Upper lobe of left lung (tissue), 6 donors: ENCODE measurements at regions not wholly inside any gene's neighbourhood (a gene's known extent, or its start where the extent isn't known, plus 50 kb on each side); places are given as distances from the start of the nearest gene placed in this dataset.
A peak's percentile ranks its signal among the peaks of the same experiment; 100 is the strongest.

Source experiments
- ATAC-seq, 2 donors: fragments of 200-7000 bp; cut with Tn5 transposase; one replicate each; pipeline ENCODE4 v1.9.1; 2022; ENCODE audit warnings: mild to moderate bottlenecking in 2 of 2, moderate library complexity in 2 of 2; ENCODE audit not compliant: low FRiP score in 2 of 2
- DNase-seq, 2 donors: peaks; one replicate each; pipeline ENCODE4 v3.0.0-alpha.2; 2019 to 2020
- H3K27ac ChIP-seq, 4 donors: fragments of 200-600 bp; sonication (generic); one replicate each; pipeline ENCODE4 v1.5.1; 2016 to 2019
- H3K27me3 ChIP-seq, 4 donors: fragments of 200-600 bp; sonication (generic); one replicate each; pipeline ENCODE4 v1.5.1; 2017 to 2019
- H3K36me3 ChIP-seq, 4 donors: fragments of 200-600 bp; sonication (generic); one replicate each; pipeline ENCODE4 v1.5.1; 2016 to 2019
- H3K4me1 ChIP-seq, 4 donors: fragments of 200-600 bp; sonication (generic); one replicate each; pipeline ENCODE4 v1.5.1; 2018 to 2019
- H3K4me3 ChIP-seq, 4 donors: fragments of 200-600 bp; sonication (generic); one replicate each; pipeline ENCODE4 v1.5.1; 2017 to 2019; ENCODE audit warnings: mild to moderate bottlenecking in 2 of 4, moderate library complexity in 1 of 4
- H3K9me3 ChIP-seq, 4 donors: fragments of 200-600 bp; sonication (generic); one replicate each; pipeline ENCODE4 v1.5.1; 2018 to 2019
- CTCF ChIP-seq, 6 experiments: fragments of 450-650 bp in 4 of 6; fragments of 200-600 bp in 2 of 6; sonication (generic) in 2 of 6; IDR thresholded peaks; one replicate each; pipeline ENCODE4 v1.5.1; 2016 to 2019; ENCODE audit warnings: antibody characterized with exemption in 6 of 6
- EP300 ChIP-seq, 4 donors: sonication (generic); formaldehyde crosslinking; IDR thresholded peaks; one replicate each; pipeline ENCODE4 v1.5.1; 2017; ENCODE audit warnings: antibody characterized with exemption in 4 of 4, control low read depth in 2 of 4
- POLR2A ChIP-seq, 4 donors: fragments of 450-650 bp; IDR thresholded peaks; one replicate each; pipeline ENCODE4 v1.5.1; 2016 to 2017; ENCODE audit warnings: antibody characterized with exemption in 4 of 4, mild to moderate bottlenecking in 2 of 4
- POLR2AphosphoS5 ChIP-seq, 2 donors: sonication (generic); formaldehyde crosslinking; IDR thresholded peaks; one replicate each; pipeline ENCODE4 v1.5.1; 2017; ENCODE audit warnings: antibody characterized with exemption in 2 of 2
- WGBS, 2 donors: methylation state at CpG; one replicate each; pipeline ENCODE4 v1.1.5; 2017 to 2018; 5-methylcytosine and 5-hydroxymethylcytosine counted together
- donor health status: DM: no; HTN: no; CAD: no; lungs with moderate emphysema.
- donor health status: DM: no; HTN: yes; CAD: no; lungs with severe emphysema.

GRCh38 chr2:5980450-5981190 lies 288.4 kb downstream of the SOX11 start:
- Histone ChIP-seq H3K9me3 (no peaks in the 10 kb centered on the region), H3K27ac (no peak overlapping the region), H3K4me1 (peaks cover 0 to 9% (median 0%) of the 10 kb centered on the region in 4 donors), H3K4me3 (no peak overlapping the region), H3K27me3 (no peaks in the 10 kb centered on the region), H3K36me3 (no peaks in the 10 kb centered on the region)
- ATAC-seq, result no peak
- 57 to 73% methylated on average over 13 to 16 of the region's 16 CpGs for WGBS, 2 donors
- DNase-seq, result no peak
- no peak for TF ChIP-seq EP300 (IDR thresholded peaks at IDR 0.05)
- TF ChIP-seq POLR2AphosphoS5 (IDR thresholded peaks at IDR 0.05), result no peak
- TF ChIP-seq POLR2A (IDR thresholded peaks at IDR 0.05), result no peak
- no peak for TF ChIP-seq CTCF (IDR thresholded peaks at IDR 0.05)

GRCh38 chr2:5982193-5982902 lies 290.2 kb downstream of the SOX11 start:
- Histone ChIP-seq H3K4me3 (no peak overlapping the region), H3K27ac (no peak overlapping the region), H3K36me3 (no peaks in the 10 kb centered on the region), H3K9me3 (no peaks in the 10 kb centered on the region), H3K27me3 (no peaks in the 10 kb centered on the region), H3K4me1 (peaks cover 0 to 9% (median 0%) of the 10 kb centered on the region in 4 donors)
- ATAC-seq (no peak), DNase-seq (peak in 1 of 2 donors; percentile 41)
- no peak for TF ChIP-seq EP300 (IDR thresholded peaks at IDR 0.05)
- TF ChIP-seq POLR2AphosphoS5 (IDR thresholded peaks at IDR 0.05), result no peak
- no peak for TF ChIP-seq POLR2A (IDR thresholded peaks at IDR 0.05)
- WGBS, 2 donors, result 87 to 88% methylated on average over 16 of the region's 16 CpGs

GRCh38 chr2:5982903-5983265 lies 290.7 kb downstream of the SOX11 start:
- TF ChIP-seq CTCF (IDR thresholded peaks at IDR 0.05) (no peak), POLR2A (IDR thresholded peaks at IDR 0.05) (no peak), POLR2AphosphoS5 (IDR thresholded peaks at IDR 0.05) (no peak), EP300 (IDR thresholded peaks at IDR 0.05) (no peak)
- Histone ChIP-seq H3K4me1 (peaks cover 0 to 9% (median 0%) of the 10 kb centered on the region in 4 donors), H3K27ac (no peak overlapping the region), H3K4me3 (no peak overlapping the region), H3K9me3 (no peaks in the 10 kb centered on the region), H3K36me3 (no peaks in the 10 kb centered on the region), H3K27me3 (no peaks in the 10 kb centered on the region)
- 93 to 96% methylated on average over 11 of the region's 11 CpGs for WGBS, 2 donors
- DNase-seq, result no peak
- no peak for ATAC-seq

- Histone ChIP-seq H3K27me3 (no peaks in the 10 kb centered on the region), H3K4me1 (peaks cover 0 to 9% (median 0%) of the 10 kb centered on the region in 4 donors), H3K9me3 (no peaks in the 10 kb centered on the region), H3K4me3 (no peak overlapping the region), H3K36me3 (no peaks in the 10 kb centered on the region), H3K27ac (no peak overlapping the region)
- no peak for TF ChIP-seq POLR2A (IDR thresholded peaks at IDR 0.05)
- TF ChIP-seq CTCF (IDR thresholded peaks at IDR 0.05), result no peak
- TF ChIP-seq POLR2AphosphoS5 (IDR thresholded peaks at IDR 0.05), result no peak
- no peak for TF ChIP-seq EP300 (IDR thresholded peaks at IDR 0.05)
- WGBS, 2 donors, result 82 to 83% methylated on average over 13 of the region's 13 CpGs
- DNase-seq (no peak), ATAC-seq (no peak)
These were observed 291.5 kb downstream of the SOX11 start for GRCh38 chr2:5983511-5984272.

GRCh38 chr2:5984273-5984655 lies 292.1 kb downstream of the SOX11 start:
- no peak for ATAC-seq
- 76 to 79% methylated on average over 2 of the region's 2 CpGs for WGBS, 2 donors
- no peaks in the 10 kb centered on the region for H3K27me3 ChIP-seq

More at GRCh38 chr2:5984273-5984655, 292.1 kb downstream of the SOX11 start:
- Histone ChIP-seq H3K4me3 (no peak overlapping the region), H3K4me1 (peaks cover 0 to 9% (median 0%) of the 10 kb centered on the region in 4 donors), H3K27ac (no peak overlapping the region), H3K9me3 (no peaks in the 10 kb centered on the region), H3K36me3 (no peaks in the 10 kb centered on the region)
- TF ChIP-seq EP300 (IDR thresholded peaks at IDR 0.05), result no peak
- TF ChIP-seq CTCF (IDR thresholded peaks at IDR 0.05), result no peak
- no peak for TF ChIP-seq POLR2AphosphoS5 (IDR thresholded peaks at IDR 0.05)
- no peak for TF ChIP-seq POLR2A (IDR thresholded peaks at IDR 0.05)
- DNase-seq, result no peak
